GM21528 (cell line): ENCODE measurements at regions not wholly inside any gene's neighbourhood (a gene's known extent, or its start where the extent isn't known, plus 50 kb on each side); places are given as distances from the start of the nearest gene placed in this dataset.

Source experiments
- ATAC-seq: cut with Tn5 transposase; IDR thresholded peaks from one replicate; pipeline ENCODE4 v1.9.1; 2021; ENCODE audit warnings: mild to moderate bottlenecking, moderate library complexity; ENCODE audit not compliant: unreplicated experiment, low FRiP score

DNA sequence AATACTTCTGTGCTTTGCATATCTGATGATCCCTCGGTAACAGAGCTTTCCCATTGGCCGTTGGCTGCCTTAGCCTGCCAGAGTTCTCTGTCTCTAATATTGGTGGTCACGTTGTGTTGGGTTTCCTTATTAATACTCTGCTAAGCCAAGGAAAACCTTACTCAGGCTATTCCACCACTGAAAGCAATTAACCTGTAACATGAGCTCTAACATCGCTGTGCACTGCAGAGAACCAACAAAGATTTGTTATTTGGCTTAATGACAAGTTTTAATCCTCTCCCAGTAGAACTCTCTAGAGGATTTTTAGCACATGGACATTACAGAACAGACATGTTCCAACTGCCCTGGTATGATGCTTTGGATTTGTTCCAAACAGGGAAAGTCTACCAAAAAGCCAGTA lies 825.9 kb upstream of the POU3F3 start:
- no peak for ATAC-seq

DNA sequence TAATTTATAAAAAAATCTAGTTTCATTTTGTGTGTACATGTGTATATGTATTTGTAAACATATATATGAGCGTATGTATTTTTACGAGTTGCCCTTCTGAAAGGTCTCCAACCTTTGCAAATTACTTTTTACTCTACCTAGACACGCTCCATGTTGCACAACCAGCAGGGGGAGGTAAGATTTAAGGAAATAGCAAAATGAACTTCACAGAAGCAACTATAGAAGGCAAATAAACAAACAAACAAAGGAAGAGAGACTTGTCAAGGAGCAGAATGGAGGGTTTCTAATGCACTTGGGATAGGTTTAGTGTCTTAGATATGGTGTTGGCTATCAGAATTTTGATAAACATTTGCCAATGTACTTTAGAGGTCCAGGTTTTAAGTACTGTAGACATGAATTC lies 820.5 kb upstream of the POU3F3 start:
- ATAC-seq = no peak

DNA sequence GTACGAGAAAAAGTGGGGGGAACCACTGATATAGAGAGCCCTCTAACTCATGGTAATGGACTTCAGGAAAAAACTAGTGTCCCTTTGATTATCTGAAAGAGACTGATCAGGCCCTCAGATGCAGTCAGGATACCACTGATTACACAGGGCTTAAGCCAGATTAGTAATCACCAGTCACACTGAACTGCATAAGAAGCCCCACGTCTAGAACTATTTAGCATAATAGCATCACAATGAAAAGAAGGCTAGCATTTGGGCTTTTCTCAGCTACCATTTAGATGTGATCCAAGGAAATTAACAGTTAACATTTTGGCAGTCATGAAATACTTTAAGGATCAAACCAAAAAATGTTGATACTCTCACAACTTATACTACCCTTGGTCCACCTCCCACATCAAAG lies 813.1 kb upstream of the POU3F3 start:
- no peak for ATAC-seq

DNA sequence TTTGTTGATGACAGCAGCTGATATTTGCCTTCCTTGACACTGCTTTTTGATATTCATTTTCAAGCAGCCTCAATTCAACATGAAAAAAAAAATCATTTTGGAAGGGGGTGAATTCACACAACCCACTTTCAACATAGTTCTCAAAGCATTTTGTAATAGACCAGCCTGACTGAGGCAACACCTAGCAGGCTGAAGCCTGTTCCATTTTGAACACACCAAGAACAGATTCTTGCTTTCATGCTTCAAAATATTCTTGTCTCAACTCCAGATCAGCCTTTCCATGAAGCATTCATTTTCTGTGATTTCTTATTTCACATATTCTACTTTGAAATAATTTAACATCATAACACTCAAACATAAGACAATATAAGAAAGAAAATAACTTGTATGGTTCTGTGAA lies 812.6 kb upstream of the POU3F3 start:
- ATAC-seq = no peak

DNA sequence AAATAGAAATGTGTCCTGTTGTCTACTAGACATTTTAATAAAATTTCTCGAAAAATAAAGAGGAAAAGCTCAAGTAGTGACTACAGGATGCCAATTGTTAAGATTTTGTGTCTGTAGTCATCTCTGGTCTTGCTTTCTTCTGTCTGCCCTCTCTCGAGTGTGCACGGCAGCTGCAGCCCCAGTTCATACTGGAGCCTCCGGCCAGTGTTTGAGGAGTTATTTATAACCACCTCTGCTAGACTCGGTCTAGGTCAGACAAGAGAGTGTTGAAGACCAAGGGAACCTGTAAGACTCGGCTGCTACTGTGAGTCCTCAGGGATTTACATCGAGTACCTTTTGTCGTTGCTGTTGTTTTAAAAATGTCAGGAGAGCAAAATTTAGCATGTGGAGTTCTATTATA lies 810.1 kb upstream of the POU3F3 start:
- no peak for ATAC-seq

DNA sequence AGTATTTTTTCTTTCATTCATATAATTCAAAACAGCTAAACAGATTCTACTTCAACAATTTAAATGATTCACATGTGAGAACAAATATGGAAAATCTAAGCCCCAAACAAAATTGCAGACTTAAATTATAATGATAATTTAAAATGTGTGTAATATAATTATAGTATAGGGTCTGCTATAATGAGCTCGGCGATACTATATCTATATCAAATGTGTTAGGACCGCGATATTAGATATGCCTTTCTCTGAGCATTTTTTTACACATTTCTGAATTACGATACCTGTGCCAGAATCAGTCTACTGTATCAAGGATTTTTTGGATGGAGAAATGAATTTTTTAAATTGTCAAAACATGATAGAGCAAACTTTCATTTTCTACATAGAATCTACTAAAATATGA lies 808.8 kb upstream of the POU3F3 start:
- no peak for ATAC-seq

DNA sequence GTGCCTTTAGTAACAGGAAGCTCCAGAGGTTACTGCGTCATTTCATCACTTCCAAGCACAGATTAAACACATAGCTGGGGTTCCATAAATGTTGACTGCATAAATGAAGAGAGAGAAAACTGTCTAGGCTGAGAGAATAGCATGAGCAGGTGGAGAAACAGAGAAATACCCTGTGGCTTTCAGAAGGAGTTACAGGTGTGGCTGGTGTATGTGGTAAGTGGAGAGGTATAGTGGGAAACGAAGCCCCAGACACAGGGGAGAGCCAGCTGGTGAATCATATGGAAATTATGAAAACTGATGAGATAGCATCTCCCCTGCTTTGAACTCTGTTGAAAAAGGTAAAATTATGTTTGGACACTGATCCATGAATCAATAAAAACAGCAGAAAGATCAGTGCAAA lies 807.4 kb upstream of the POU3F3 start:
- ATAC-seq = no peak

DNA sequence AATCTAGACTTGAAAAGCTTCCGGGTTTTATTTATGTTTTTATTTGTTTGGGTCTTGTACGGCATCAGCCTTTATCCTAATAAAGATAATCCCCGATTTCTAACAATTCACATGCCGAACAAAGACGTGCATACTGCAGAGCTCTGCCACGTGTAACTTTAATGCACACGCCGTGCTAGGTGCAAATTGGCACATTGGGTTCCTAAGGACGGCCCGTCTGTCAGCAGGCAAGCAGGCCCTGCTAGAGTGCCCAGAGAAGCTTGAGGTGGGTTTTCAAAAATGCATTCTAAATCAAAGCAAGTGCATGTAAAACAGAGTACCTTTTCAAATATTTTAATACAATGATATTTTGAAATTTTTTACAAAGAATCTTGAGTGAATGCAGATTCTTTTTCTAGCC lies 806.4 kb upstream of the POU3F3 start:
- no peak for ATAC-seq

DNA sequence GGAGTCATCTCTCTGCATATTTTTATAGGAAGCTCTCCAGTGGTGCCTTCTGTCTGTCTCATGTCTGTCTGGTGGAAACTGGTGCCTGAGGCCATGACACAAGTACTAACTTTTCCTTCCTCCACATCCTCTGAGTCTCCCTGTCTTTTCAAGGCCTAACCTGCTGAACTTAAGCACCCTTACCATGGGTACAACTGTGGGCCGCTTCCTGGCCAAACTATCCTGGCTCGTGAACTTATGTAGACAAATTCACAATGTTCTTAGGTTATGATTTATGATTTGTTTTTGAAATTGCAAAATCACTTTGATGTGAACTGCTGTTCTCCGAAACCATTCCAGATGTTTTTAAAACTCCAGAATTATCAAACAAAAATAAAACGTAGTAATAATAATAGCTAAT lies 804.5 kb upstream of the POU3F3 start:
- ATAC-seq = no peak

DNA sequence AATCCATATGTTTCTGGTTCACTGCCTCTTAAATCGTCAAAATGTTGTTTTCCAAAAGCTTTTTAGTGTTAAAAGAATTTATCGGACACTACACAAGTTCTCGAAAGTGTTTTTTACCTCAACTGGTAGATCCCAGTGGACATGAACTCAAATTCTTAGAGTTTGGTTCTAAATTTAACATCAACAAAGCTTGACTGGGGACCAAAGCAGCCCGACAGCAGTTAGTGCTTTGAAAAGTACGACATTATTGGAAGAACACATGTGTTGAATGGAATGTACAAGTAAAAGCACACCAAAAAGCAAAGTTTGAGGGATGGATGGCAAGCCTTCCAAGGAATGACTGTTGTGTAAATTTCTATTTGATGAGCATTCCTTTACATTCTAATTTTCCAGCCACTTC lies 803.9 kb upstream of the POU3F3 start:
- no peak for ATAC-seq

DNA sequence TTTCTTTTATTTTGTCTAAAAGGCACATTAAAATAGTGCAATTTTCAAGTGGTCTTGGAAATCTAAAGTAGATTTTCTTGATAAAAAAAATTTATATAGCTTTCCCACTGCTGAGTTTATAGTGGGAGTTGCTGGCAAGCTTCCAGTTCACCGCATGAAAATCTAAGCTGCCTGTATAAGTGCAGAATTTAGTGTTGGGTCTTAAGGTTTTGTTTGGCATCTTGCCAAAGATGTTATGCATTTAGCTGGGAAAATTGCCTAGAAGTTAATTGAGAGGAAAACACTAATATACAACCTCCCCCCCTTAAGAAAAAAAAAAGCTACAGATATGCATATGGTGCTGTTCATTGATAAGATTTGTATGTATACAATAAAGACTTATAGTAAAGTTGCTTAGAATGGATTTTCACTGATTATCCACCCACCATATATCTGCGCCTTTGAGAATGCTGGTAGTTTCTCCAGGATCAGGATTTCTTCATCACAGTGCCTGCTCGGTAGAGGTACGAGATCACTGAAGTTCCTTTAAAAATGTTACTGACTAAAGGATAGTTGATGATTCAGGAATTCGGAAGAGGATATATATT lies 803.2 kb upstream of the POU3F3 start:
- ATAC-seq = no peak

DNA sequence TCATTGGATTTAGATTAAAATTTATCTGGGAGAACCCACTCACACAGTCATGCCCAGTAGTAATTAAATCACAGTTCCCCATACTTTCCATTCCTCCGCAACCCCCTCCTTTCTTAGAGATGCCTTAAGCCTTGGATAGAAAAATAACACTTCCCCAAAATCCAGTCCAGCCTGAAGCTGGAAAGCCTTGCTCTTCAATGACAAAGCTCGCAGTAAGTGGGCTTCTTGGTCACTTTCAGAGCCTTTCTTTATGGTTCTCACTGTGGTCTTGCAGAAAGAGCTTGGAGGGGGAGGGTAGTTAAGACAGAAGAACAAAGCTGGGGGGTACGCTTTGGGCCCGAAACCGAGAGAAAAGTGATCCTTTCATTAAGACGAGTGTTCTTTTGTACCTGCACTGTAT lies 802.1 kb upstream of the POU3F3 start:
- ATAC-seq = no peak

DNA sequence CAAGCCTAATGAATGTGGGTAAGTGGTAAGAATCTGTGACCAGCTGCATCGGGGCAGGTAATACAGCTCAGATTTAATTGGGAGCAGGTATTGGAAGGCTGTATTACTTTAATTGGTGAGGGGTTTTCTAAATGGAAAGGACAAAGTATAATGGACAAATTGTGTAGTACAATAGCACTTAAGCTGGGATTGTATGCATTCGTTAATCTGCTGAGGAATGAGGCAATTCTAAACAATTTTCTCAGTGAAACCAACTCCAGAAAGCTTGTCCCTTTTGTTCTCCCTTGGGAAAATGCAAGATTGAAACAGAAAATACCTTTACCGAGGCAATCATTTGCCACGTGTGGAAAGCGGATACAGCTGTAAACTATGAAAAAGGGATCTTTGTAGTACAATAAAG lies 801.6 kb upstream of the POU3F3 start:
- ATAC-seq = no peak

DNA sequence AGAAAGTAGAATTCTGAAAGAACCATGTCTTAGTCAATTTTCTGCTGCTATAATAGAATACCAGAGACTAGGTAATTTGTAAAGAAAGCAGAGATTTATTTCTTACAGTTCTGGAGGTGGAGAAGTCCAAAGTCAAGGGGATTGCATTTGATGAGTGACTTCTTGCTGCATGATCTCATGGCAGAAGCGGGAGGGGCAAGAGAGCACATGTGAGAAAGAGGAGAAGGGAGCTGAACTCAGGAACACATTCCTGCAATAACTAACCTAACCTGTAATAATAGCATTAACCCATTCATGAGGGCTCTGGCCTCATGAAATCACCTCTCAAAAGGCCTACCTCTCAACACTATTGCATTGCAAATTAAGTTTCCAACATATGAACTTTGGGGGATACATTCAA lies 797.5 kb upstream of the POU3F3 start:
- no peak for ATAC-seq

DNA sequence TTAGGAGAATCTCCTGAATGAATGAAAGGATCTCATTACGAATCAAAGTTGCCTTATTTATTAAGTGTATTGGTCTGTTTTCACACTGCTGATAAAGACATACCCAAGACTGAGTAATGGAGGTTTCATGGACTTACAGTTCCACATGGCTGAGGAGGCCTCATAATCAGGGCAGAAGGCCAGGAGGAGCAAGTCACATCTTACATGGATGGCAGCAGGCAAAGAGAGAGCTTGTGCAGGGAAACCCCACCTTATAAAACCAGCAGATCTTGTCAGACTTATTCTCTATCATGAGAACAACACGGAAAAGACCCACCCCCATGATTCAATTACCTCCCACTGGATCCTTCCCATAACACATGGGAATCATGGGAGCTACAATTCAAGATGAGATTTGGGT lies 785.2 kb upstream of the POU3F3 start:
- ATAC-seq = no peak

DNA sequence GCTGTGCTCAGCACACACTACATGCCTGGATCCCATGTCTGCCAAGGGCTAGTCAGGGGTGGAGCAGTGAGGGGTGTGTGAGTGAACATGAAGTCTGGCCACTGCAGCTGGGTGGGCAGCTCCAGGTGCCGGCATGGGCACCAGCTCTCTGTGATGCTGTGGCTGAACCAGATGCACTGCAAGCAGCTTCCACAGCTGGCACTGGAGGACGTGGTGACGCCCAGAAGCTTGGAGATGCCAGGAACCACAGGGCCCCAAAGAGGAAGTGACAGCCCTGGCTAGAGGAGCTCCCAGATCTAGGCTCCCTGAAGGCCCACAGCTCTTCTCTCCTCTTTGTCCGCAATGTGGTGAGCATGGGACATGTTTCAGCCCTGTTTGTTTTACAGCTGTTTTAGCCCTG lies 776.3 kb upstream of the POU3F3 start:
- no peak for ATAC-seq

DNA sequence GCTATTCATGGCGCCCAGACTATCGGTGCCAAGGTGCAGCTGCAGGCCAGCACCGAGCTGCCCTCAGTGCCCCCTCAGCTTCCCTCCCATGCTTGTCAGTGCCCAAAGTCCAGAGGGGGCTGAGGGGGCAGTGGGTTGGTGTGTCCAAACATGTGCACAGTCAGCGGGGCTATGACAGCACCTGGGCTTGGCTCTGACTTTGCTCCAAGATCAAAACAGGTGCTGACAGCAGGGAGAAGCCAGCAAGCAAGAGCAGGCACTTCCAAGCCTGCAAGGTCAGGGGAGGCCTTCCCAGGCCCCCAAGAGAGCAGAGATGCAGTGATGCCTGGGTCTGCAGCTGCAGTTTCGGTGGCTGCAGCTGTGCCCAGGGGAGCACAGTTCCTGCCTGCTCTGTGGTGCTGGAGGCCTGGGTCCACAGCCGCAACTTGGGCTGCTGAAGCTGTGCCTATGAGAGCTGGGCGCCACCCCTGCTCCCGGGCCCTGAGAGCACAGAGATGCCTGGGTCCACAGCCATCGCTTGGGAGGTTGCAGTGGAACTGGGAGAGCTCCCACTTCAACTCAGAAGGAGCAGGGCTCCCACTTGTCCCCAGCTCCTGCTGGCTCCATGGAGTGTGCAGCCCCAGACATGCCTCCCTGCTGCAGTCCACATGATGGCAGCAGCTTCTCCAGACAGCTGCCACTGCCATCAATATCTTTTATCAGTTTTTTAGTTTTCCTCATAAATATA lies 775.3 kb upstream of the POU3F3 start:
- no peak for ATAC-seq

DNA sequence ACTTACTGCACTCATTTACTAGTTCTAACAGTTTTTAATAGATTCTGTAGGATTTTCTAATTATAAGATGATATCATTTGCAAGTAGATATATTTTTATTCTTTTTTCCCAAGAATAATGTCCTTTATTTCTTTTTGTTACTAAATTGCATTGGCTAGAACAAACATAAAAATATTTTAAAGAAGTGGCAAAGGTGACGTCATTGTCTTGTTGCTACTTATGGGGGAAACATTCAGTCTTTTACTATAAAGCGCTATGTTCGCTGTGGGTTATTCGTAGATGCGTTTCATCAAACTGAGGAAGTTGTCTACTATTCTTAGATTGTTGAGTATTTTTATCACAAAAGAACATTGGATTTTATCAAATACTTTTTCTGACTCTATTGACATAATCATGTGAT lies 765.2 kb upstream of the POU3F3 start:
- no peak for ATAC-seq

DNA sequence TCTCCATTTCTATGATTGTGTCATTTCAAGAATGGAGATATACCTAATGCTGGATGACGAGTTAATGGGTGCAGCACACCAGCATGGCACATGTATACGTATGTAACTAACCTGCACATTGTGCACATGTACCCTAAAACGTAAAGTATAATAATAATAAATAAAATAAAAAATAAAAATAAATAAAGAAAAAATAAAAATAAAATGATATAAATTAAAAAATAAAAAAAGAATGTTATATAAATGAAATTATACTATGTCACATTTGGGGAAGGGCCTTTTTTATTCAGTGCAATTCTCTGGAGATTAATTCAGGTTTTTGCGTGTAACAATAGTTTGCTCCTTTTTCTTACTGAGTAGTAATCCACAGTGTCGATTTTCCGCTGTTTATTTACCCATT lies 763.5 kb upstream of the POU3F3 start:
- no peak for ATAC-seq

DNA sequence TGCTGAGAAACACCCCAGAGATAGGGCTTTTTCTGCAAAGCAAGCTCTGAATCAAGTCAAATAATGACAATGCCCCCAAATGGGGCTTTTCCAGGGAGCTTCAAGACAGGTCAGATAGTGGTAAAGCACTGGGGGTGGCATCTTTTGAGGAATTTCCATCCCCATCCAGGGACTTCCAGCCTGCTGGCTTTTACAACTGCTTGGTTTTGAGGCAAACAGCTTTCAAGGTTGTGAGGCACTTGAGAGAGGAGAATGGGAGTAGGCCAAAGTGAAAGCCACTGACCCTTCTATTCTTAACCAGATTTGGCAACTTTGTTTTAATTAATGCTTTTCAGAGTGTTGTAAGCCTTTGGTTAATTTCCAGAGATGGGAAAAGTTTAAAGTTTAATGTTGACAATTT lies 762.0 kb upstream of the POU3F3 start:
- ATAC-seq = no peak

DNA sequence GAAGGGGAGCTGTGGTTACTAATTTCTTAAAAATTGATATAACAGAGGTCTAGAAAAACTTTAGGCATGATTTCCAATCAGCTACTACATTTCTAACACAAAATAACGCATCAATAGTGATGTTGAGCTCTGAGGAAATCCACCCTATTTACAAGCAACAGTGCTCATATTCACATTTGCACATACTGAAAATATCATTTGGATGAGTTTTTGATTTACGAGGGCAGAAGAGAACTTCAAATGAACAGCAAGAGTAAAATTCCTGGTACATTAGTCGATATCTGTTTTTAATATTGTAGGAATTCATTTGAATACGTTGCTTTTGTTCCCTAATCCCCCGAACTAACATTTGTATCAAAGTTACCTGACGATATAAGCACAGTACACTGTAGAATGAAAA lies 761.0 kb upstream of the POU3F3 start:
- no peak for ATAC-seq

DNA sequence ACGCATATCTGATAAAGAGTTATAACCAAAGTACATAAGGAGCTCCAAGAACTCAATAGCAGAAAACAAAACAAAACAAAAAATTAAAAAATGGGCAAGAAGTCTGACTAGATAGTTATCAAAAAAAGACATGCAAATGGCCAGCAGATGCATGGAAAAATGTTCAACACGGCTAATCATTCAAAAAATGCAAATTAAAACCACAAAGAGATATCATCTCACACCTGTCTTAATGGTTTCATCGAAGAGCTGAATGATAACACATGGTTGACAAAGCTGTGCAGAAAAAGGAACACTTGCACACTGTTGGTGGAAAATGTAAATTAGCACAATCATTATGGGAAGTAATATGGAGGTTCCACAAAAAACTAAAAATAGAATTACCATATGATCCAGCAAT lies 751.3 kb upstream of the POU3F3 start:
- ATAC-seq = no peak

DNA sequence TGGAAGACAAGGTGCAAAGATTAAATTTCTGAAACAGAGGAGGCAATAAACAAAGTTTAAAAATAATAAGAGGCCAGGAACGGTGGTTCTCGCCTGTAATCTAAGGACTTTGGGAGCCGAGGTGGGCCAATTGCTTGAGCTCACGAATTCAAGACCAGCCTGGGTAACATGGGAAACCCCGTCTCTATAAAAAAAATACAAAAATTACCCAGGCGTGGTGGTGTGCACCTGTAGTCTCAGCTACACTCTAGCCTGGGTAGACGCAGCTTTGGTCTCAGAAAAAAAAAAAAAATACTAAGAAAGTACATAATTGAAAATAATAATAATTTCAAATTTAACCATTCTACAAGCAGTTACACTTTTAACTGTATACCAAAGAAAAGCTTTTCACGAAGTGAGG lies 744.6 kb upstream of the POU3F3 start:
- no peak for ATAC-seq
